Right lobe of liver (tissue), 4 donors: ENCODE measurements at regions not wholly inside any gene's neighbourhood (a gene's known extent, or its start where the extent isn't known, plus 50 kb on each side); places are given as distances from the start of the nearest gene placed in this dataset.

ENCODE experiments used
- POLR2A ChIP-seq: fragments of 450-650 bp; IDR thresholded peaks from one replicate; pipeline ENCODE4 v1.6.1; 2017; ENCODE audit warnings: antibody characterized with exemption, mild to moderate bottlenecking
- TF ChIP-seq, protein P1 (sequence below), 4 donors: fragments of 200-600 bp in 3 of 4; fragments of 450-650 bp in 1 of 4; IDR thresholded peaks; one replicate each; pipeline versions ENCODE4 v1.5.1 to v1.8.0; 2016 to 2022; ENCODE audit warnings: antibody characterized with exemption in 4 of 4, mild to moderate bottlenecking in 2 of 4
- donor health status: DM: no; HTN: no; CAD: no.
- donor health status: DM: no; HTN: no; CAD: no.
- donor health status: DM: no; HTN: yes; CAD: no.

DNA sequence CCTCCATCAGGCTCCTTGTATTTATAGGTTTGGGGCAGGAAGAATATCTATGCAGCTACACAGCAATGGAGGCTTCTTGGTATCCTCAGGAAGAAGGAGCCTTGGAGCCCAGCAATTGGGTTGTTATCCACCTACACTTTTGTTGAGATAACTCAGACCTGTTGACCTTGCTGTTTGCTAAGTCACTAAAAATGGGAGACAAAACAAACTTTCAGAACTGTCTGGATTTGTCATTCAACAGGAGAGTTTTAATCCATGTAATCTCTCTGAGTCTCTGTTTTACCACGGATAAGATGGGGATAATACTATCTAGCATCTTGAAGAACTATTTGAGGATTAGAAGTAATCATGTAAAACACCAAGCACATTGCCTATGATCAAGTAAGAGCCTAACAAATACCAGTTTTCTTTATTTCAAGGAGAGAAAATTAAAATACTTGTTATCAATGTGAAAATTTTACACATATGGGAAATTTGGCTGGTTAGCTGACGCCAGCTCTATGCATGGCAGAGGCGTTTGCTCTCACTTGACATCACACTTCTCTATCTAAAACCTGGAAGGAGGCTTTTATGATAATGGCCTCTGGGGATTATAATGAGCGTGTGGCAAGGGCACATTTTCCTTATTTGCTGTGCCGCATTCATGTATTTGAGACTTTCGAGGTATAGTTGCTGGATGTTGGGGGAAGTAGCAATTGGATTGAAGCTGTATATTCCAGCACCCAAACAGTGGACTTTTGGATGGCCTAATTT is 215.6 kb downstream of the PDCD6IP start:
- no peak for TF ChIP-seq POLR2A
- TF ChIP-seq, protein P1, sequence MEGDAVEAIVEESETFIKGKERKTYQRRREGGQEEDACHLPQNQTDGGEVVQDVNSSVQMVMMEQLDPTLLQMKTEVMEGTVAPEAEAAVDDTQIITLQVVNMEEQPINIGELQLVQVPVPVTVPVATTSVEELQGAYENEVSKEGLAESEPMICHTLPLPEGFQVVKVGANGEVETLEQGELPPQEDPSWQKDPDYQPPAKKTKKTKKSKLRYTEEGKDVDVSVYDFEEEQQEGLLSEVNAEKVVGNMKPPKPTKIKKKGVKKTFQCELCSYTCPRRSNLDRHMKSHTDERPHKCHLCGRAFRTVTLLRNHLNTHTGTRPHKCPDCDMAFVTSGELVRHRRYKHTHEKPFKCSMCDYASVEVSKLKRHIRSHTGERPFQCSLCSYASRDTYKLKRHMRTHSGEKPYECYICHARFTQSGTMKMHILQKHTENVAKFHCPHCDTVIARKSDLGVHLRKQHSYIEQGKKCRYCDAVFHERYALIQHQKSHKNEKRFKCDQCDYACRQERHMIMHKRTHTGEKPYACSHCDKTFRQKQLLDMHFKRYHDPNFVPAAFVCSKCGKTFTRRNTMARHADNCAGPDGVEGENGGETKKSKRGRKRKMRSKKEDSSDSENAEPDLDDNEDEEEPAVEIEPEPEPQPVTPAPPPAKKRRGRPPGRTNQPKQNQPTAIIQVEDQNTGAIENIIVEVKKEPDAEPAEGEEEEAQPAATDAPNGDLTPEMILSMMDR (IDR thresholded peaks at IDR 0.05), result no peak
